ENCODE measurements at regions not wholly inside any gene's neighbourhood (a gene's known extent, or its start where the extent isn't known, plus 50 kb on each side); places are given as distances from the start of the nearest gene placed in this dataset.
"Not testable (repeated sequence)": the region's sequence is repeated elsewhere in the genome, so short reads cannot be mapped to it uniquely, and the experiment has no call there.

GRCh38 chr2:110350718-110351117, 121.9 kb downstream of the LIMS4 start:
- not testable (repeated sequence) for H3K9me3 ChIP-seq (ENCODE audit: control insufficient read depth, low read length, poor library complexity, severe bottlenecking); H3K36me3 Mint-ChIP-seq (ENCODE audit: low read depth); H3K4me1 Mint-ChIP-seq; H3K4me3 Mint-ChIP-seq; ATAC-seq; H3K27ac Mint-ChIP-seq; DNase-seq; H3K27me3 Mint-ChIP-seq

- ATAC-seq; H3K4me3 Mint-ChIP-seq; H3K27ac Mint-ChIP-seq; H3K4me1 Mint-ChIP-seq; H3K36me3 Mint-ChIP-seq (ENCODE audit: low read depth); H3K27me3 Mint-ChIP-seq; DNase-seq; H3K9me3 ChIP-seq (ENCODE audit: control insufficient read depth, low read length, poor library complexity, severe bottlenecking): not testable (repeated sequence)
These were observed 123.7 kb downstream of the LIMS4 start for GRCh38 chr2:110348902-110349301.

- DNase-seq; H3K27ac Mint-ChIP-seq; H3K4me1 Mint-ChIP-seq; H3K27me3 Mint-ChIP-seq; ATAC-seq; H3K4me3 Mint-ChIP-seq; H3K36me3 Mint-ChIP-seq (ENCODE audit: low read depth); H3K9me3 ChIP-seq (ENCODE audit: control insufficient read depth, low read length, poor library complexity, severe bottlenecking): not testable (repeated sequence)
These were observed 128.1 kb downstream of the LIMS4 start for GRCh38 chr2:110344405-110345035.

GRCh38 chr2:110342077-110342476, 129.7 kb upstream of the MTLN start:
- H3K4me3 Mint-ChIP-seq; DNase-seq; ATAC-seq; H3K36me3 Mint-ChIP-seq (ENCODE audit: low read depth); H3K9me3 ChIP-seq (ENCODE audit: control insufficient read depth, low read length, poor library complexity, severe bottlenecking); H3K27ac Mint-ChIP-seq; H3K27me3 Mint-ChIP-seq; H3K4me1 Mint-ChIP-seq: not testable (repeated sequence)

GRCh38 chr2:110339126-110339525, 126.8 kb upstream of the MTLN start:
- H3K9me3 ChIP-seq (ENCODE audit: control insufficient read depth, low read length, poor library complexity, severe bottlenecking); H3K36me3 Mint-ChIP-seq (ENCODE audit: low read depth); DNase-seq; H3K27ac Mint-ChIP-seq; ATAC-seq; H3K4me3 Mint-ChIP-seq; H3K27me3 Mint-ChIP-seq; H3K4me1 Mint-ChIP-seq: not testable (repeated sequence)

- not testable (repeated sequence) for DNase-seq; H3K27me3 Mint-ChIP-seq; H3K27ac Mint-ChIP-seq; H3K4me3 Mint-ChIP-seq; H3K9me3 ChIP-seq (ENCODE audit: control insufficient read depth, low read length, poor library complexity, severe bottlenecking); H3K36me3 Mint-ChIP-seq (ENCODE audit: low read depth); ATAC-seq; H3K4me1 Mint-ChIP-seq
These were observed 126.1 kb upstream of the MTLN start for GRCh38 chr2:110338277-110339003.

GRCh38 chr2:110336071-110336470, 123.7 kb upstream of the MTLN start:
- H3K4me1 Mint-ChIP-seq; H3K27ac Mint-ChIP-seq; DNase-seq; ATAC-seq; H3K36me3 Mint-ChIP-seq (ENCODE audit: low read depth); H3K27me3 Mint-ChIP-seq; H3K4me3 Mint-ChIP-seq; H3K9me3 ChIP-seq (ENCODE audit: control insufficient read depth, low read length, poor library complexity, severe bottlenecking): not testable (repeated sequence)

- DNase-seq; H3K27ac Mint-ChIP-seq; H3K9me3 ChIP-seq (ENCODE audit: control insufficient read depth, low read length, poor library complexity, severe bottlenecking); H3K4me3 Mint-ChIP-seq; ATAC-seq; H3K27me3 Mint-ChIP-seq; H3K4me1 Mint-ChIP-seq; H3K36me3 Mint-ChIP-seq (ENCODE audit: low read depth): not testable (repeated sequence)
These were observed 123.2 kb upstream of the MTLN start for GRCh38 chr2:110335415-110336049.

- H3K27ac Mint-ChIP-seq; H3K9me3 ChIP-seq (ENCODE audit: control insufficient read depth, low read length, poor library complexity, severe bottlenecking); DNase-seq; ATAC-seq; H3K4me3 Mint-ChIP-seq; H3K27me3 Mint-ChIP-seq; H3K36me3 Mint-ChIP-seq (ENCODE audit: low read depth); H3K4me1 Mint-ChIP-seq: not testable (repeated sequence)
These were observed 121.1 kb upstream of the MTLN start for GRCh38 chr2:110333114-110334095.

GRCh38 chr2:110331625-110332024, 119.3 kb upstream of the MTLN start:
- ATAC-seq; DNase-seq; H3K27me3 Mint-ChIP-seq; H3K4me3 Mint-ChIP-seq; H3K4me1 Mint-ChIP-seq; H3K9me3 ChIP-seq (ENCODE audit: control insufficient read depth, low read length, poor library complexity, severe bottlenecking); H3K27ac Mint-ChIP-seq; H3K36me3 Mint-ChIP-seq (ENCODE audit: low read depth): not testable (repeated sequence)

GRCh38 chr2:110329760-110330159, 117.4 kb upstream of the MTLN start:
- DNase-seq; H3K27ac Mint-ChIP-seq; H3K27me3 Mint-ChIP-seq; H3K36me3 Mint-ChIP-seq (ENCODE audit: low read depth); H3K9me3 ChIP-seq (ENCODE audit: control insufficient read depth, low read length, poor library complexity, severe bottlenecking); H3K4me3 Mint-ChIP-seq; H3K4me1 Mint-ChIP-seq; ATAC-seq: not testable (repeated sequence)

- not testable (repeated sequence) for H3K4me3 Mint-ChIP-seq; H3K27me3 Mint-ChIP-seq; H3K4me1 Mint-ChIP-seq; DNase-seq; ATAC-seq; H3K9me3 ChIP-seq (ENCODE audit: control insufficient read depth, low read length, poor library complexity, severe bottlenecking); H3K36me3 Mint-ChIP-seq (ENCODE audit: low read depth); H3K27ac Mint-ChIP-seq
These were observed 116.8 kb upstream of the MTLN start for GRCh38 chr2:110329158-110329557.

GRCh38 chr2:110328677-110329076, 116.3 kb upstream of the MTLN start:
- not testable (repeated sequence) for H3K36me3 Mint-ChIP-seq (ENCODE audit: low read depth); H3K4me1 Mint-ChIP-seq; H3K27ac Mint-ChIP-seq; H3K27me3 Mint-ChIP-seq; H3K4me3 Mint-ChIP-seq; DNase-seq; ATAC-seq; H3K9me3 ChIP-seq (ENCODE audit: control insufficient read depth, low read length, poor library complexity, severe bottlenecking)
